Panc1 (cell line): ENCODE measurements at regions not wholly inside any gene's neighbourhood (a gene's known extent, or its start where the extent isn't known, plus 50 kb on each side); places are given as distances from the start of the nearest gene placed in this dataset.

ENCODE experiments used
- ATAC-seq: fragments of 200-7000 bp; cut with Tn5 transposase; 2 replicates; pipeline ENCODE4 v1.9.1; 2020; ENCODE audit warnings: mild to moderate bottlenecking, moderate library complexity
- BruUV-seq: library from RNA; stranded (reverse); fragments of 400-500 nt; replicated peaks from 2 replicates; lab custom pipeline; 2021; lab: Mats Ljungman, UMichigan
- CTCF ChIA-PET: fragments of 300-600 bp; sonication (Branson Sonifier 250); formaldehyde crosslinking; loops from one replicate; lab custom pipeline; 2022; ENCODE audit warnings: antibody characterized with exemption; lab: Charles Lee
- POLR2A ChIA-PET: fragments of 300-600 bp; sonication (Branson Sonifier 250); formaldehyde crosslinking; loops from one replicate; lab custom pipeline; 2022; ENCODE audit warnings: antibody characterized with exemption; lab: Charles Lee
- DNase-seq: peaks from one replicate; pipeline ENCODE4 v3.0.0-alpha.2; 2010; ENCODE audit warnings: low read depth, low spot score
- H3K27ac ChIP-seq: 2 replicates; pipeline ENCODE4 v1.5.1; 2011; ENCODE audit warnings: mild to moderate bottlenecking, low read length, inconsistent platforms
- H3K27me3 ChIP-seq: fragments of 200-500 bp; sonication (Bioruptor generic); 2 replicates; pipeline ENCODE4 v1.6.0; 2014; ENCODE audit warnings: low read length, inconsistent platforms; ENCODE audit not compliant: control insufficient read depth, insufficient read depth
- H3K36me3 ChIP-seq: fragments of 200-500 bp; sonication (Bioruptor generic); 2 replicates; pipeline ENCODE4 v1.5.1; 2014; ENCODE audit warnings: inconsistent platforms, mild to moderate bottlenecking, low read length, moderate library complexity; ENCODE audit not compliant: control insufficient read depth, insufficient read depth
- H3K4me1 ChIP-seq: 2 replicates; pipeline ENCODE4 v1.5.1; 2011; ENCODE audit warnings: inconsistent platforms, mild to moderate bottlenecking, low read length, moderate library complexity; ENCODE audit not compliant: control insufficient read depth, insufficient read depth
- H3K4me3 ChIP-seq, 2 experiments: 2 replicates each; pipeline ENCODE4 v1.5.1; 2011 to 2012; ENCODE audit warnings: low read depth in 2 of 2, low read length in 2 of 2, mild to moderate bottlenecking in 2 of 2, inconsistent platforms in 1 of 2, moderate library complexity in 1 of 2
- H3K9me3 ChIP-seq: fragments of 200-500 bp; sonication (Bioruptor generic); 2 replicates; pipeline ENCODE4 v1.5.1; 2014; ENCODE audit warnings: low read depth, mild to moderate bottlenecking, inconsistent platforms, low read length, moderate library complexity; ENCODE audit not compliant: control insufficient read depth, insufficient read depth
- POLR2AphosphoS5 ChIP-seq: IDR thresholded peaks from 2 replicates; pipeline ENCODE4 v1.6.1; 2012; ENCODE audit warnings: mild to moderate bottlenecking, low read depth, low read length, moderate library complexity
- REST ChIP-seq, 2 experiments: IDR thresholded peaks; 2 replicates each; pipeline ENCODE4 v1.6.1; 2011 to 2012; ENCODE audit warnings: low read depth in 2 of 2, control low read depth in 1 of 2, low read length in 1 of 2, mild to moderate bottlenecking in 1 of 2, moderate library complexity in 1 of 2; ENCODE audit not compliant: insufficient read depth in 1 of 2
- SIN3A ChIP-seq: IDR thresholded peaks from 2 replicates; pipeline ENCODE4 v1.6.1; 2012; ENCODE audit warnings: low read depth, mild to moderate bottlenecking, low read length, moderate library complexity, borderline replicate concordance; ENCODE audit not compliant: insufficient read depth
- TCF7L2 ChIP-seq: IDR thresholded peaks from 2 replicates; pipeline ENCODE4 v1.6.1; 2011; ENCODE audit warnings: mild to moderate bottlenecking, low read depth, low read length, inconsistent platforms
- in situ Hi-C: cut with HindIII; loops from 2 replicates; pipeline ENCODE4 v1.10.0; 2016; ENCODE audit warnings: low sequenced_read_pairs, low pct_unique_long_range_greater_than_20kb
- intact Hi-C: fragments of 100-400 bp; cut with micrococcal nuclease; formaldehyde crosslinking; loops from one replicate; pipeline ENCODE4 v1.10.0; 2022; ENCODE audit not compliant: unreplicated experiment
- TF ChIP-seq, protein P1 (sequence below): fragments of 450-650 bp; IDR thresholded peaks from 2 replicates; pipeline ENCODE4 v1.5.1; 2017; ENCODE audit warnings: mild to moderate bottlenecking

- Histone ChIP-seq H3K27me3 (no peaks in the 10 kb centered on the region), H3K9me3 (no peaks in the 10 kb centered on the region), H3K4me1 (no peaks in the 10 kb centered on the region), H3K4me3 (no peak overlapping the region), H3K36me3 (no peaks in the 10 kb centered on the region), H3K27ac (no peak overlapping the region)
- ATAC-seq, result no peak
- intact Hi-C loops (no loop called here), in situ Hi-C loops (no loop called here)
- no peak for DNase-seq
- BruUV-seq, result no TSS peak
- TF ChIP-seq REST (IDR thresholded peaks at IDR 0.05; ENCODE audit: insufficient read depth in 1 of 2, low read depth in 2 of 2, low read length in 1 of 2), result no peak
- TF ChIP-seq, protein P1, sequence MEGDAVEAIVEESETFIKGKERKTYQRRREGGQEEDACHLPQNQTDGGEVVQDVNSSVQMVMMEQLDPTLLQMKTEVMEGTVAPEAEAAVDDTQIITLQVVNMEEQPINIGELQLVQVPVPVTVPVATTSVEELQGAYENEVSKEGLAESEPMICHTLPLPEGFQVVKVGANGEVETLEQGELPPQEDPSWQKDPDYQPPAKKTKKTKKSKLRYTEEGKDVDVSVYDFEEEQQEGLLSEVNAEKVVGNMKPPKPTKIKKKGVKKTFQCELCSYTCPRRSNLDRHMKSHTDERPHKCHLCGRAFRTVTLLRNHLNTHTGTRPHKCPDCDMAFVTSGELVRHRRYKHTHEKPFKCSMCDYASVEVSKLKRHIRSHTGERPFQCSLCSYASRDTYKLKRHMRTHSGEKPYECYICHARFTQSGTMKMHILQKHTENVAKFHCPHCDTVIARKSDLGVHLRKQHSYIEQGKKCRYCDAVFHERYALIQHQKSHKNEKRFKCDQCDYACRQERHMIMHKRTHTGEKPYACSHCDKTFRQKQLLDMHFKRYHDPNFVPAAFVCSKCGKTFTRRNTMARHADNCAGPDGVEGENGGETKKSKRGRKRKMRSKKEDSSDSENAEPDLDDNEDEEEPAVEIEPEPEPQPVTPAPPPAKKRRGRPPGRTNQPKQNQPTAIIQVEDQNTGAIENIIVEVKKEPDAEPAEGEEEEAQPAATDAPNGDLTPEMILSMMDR, result no peak
- TF ChIP-seq SIN3A, result no peak
- TF ChIP-seq POLR2AphosphoS5, result no peak
- TF ChIP-seq TCF7L2, result no peak
- CTCF ChIA-PET, result interaction anchor here (0.7 kb wide), 1 partner anchor 27 kb away, joined by 4 read pairs; no protein-coding TSS in a partner anchor
- POLR2A ChIA-PET, result no interaction called here
These were observed 145.8 kb downstream of the TM9SF2 start for GRCh38 chr13:99646866-99647595.

DNA sequence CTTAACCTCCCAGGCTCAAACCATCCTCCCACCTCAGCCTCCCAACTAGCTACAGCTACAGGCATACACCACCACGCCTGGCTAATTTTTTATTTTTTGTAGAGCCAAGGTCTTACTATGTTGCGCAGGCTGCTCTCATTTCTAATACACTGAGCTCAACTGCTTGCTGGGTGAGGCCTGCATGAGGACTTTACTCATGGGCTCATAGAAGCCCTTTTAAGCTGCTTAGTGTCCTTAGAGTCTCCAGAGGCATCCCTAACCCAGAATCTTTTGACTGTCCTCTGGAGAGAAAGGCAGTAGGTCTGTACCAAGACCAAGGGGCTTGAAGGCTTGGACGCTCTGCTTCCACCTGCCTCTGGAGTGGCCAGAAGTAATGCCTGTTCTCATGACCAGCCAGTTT lies 141.6 kb downstream of the TM9SF2 start:
- BruUV-seq, result no TSS peak
- no peaks in the 10 kb centered on the region for H3K27me3 ChIP-seq
- in situ Hi-C loops, result no loop called here
- intact Hi-C loops, result no loop called here
- POLR2A ChIA-PET, result no interaction called here
- TF ChIP-seq TCF7L2 (no peak), SIN3A (no peak), POLR2AphosphoS5 (no peak), REST (IDR thresholded peaks at IDR 0.05; ENCODE audit: insufficient read depth in 1 of 2, low read depth in 2 of 2, low read length in 1 of 2) (no peak)
- TF ChIP-seq, protein P1, result no peak
- no peaks in the 10 kb centered on the region for H3K36me3 ChIP-seq
- H3K9me3 ChIP-seq, result no peaks in the 10 kb centered on the region
- no peak overlapping the region for H3K27ac ChIP-seq
- DNase-seq, result no peak
- no peak for ATAC-seq
- no peak overlapping the region for H3K4me3 ChIP-seq
- CTCF ChIA-PET, result no interaction called here
- no peaks in the 10 kb centered on the region for H3K4me1 ChIP-seq
